GM15510 (cell line): ENCODE measurements at regions not wholly inside any gene's neighbourhood (a gene's known extent, or its start where the extent isn't known, plus 50 kb on each side); places are given as distances from the start of the nearest gene placed in this dataset.

Experiments
- POLR2A ChIP-seq: IDR thresholded peaks from 3 replicates; pipeline ENCODE4 v1.6.1; 2011; ENCODE audit warnings: borderline replicate concordance; ENCODE audit not compliant: insufficient read length; ENCODE audit errors: extremely low read depth

GRCh38 chr9:85805134-85806005, 63.6 kb upstream of the AGTPBP1 start:
- peak; percentile 48 for TF ChIP-seq POLR2A

GRCh38 chr9:85858056-85858750, 82.7 kb upstream of the NAA35 start:
- no peak for TF ChIP-seq POLR2A

- TF ChIP-seq POLR2A = no peak
Observed at GRCh38 chr9:85859765-85860164, 81.2 kb upstream of the NAA35 start.

- no peak for TF ChIP-seq POLR2A
Observed at GRCh38 chr9:85863875-85864274, 77.1 kb upstream of the NAA35 start.

GRCh38 chr9:85871008-85871407, 69.9 kb upstream of the NAA35 start:
- no peak for TF ChIP-seq POLR2A

GRCh38 chr9:85872463-85872862, 68.5 kb upstream of the NAA35 start:
- no peak for TF ChIP-seq POLR2A

GRCh38 chr9:85876628-85877027, 64.3 kb upstream of the NAA35 start:
- TF ChIP-seq POLR2A = no peak

GRCh38 chr9:85884256-85884655, 56.7 kb upstream of the NAA35 start:
- TF ChIP-seq POLR2A = no peak

- no peak for TF ChIP-seq POLR2A
Observed at GRCh38 chr9:85890962-85891361, 50.0 kb upstream of the NAA35 start.
